ENCODE measurements at regions not wholly inside any gene's neighbourhood (a gene's known extent, or its start where the extent isn't known, plus 50 kb on each side); places are given as distances from the start of the nearest gene placed in this dataset.

GRCh38 chr6:54646069-54646950, 200.3 kb upstream of the FAM83B start:
- no peak for DNase-seq

GRCh38 chr6:54646951-54647664, 199.5 kb upstream of the FAM83B start:
- no peak for DNase-seq

GRCh38 chr6:54654381-54654780, 192.2 kb upstream of the FAM83B start:
- DNase-seq, result no peak

- DNase-seq, result no peak
Measured at GRCh38 chr6:54655162-54655561, 191.4 kb upstream of the FAM83B start.

GRCh38 chr6:54665278-54665677, 181.3 kb upstream of the FAM83B start:
- no peak for DNase-seq

- DNase-seq, result no peak
Measured at GRCh38 chr6:54680531-54680930, 166.0 kb upstream of the FAM83B start.

GRCh38 chr6:54681267-54681666, 165.3 kb upstream of the FAM83B start:
- no peak for DNase-seq

GRCh38 chr6:54681987-54682386, 164.6 kb upstream of the FAM83B start:
- no peak for DNase-seq

- no peak for DNase-seq
Measured at GRCh38 chr6:54689620-54690019, 157.0 kb upstream of the FAM83B start.

- DNase-seq, result no peak
Measured at GRCh38 chr6:54690596-54690995, 156.0 kb upstream of the FAM83B start.

- no peak for DNase-seq
Measured at GRCh38 chr6:54694928-54695532, 151.5 kb upstream of the FAM83B start.

GRCh38 chr6:54695815-54696214, 150.8 kb upstream of the FAM83B start:
- DNase-seq, result no peak

- DNase-seq, result no peak
Measured at GRCh38 chr6:54697424-54697823, 149.1 kb upstream of the FAM83B start.

GRCh38 chr6:54698974-54699373, 147.6 kb upstream of the FAM83B start:
- DNase-seq, result no peak

GRCh38 chr6:54700158-54700557, 146.4 kb upstream of the FAM83B start:
- DNase-seq, result no peak

- DNase-seq, result no peak
Measured at GRCh38 chr6:54702772-54703171, 143.8 kb upstream of the FAM83B start.

- no peak for DNase-seq
Measured at GRCh38 chr6:54706391-54706790, 140.2 kb upstream of the FAM83B start.

- no peak for DNase-seq
Measured at GRCh38 chr6:54706844-54707605, 139.5 kb upstream of the FAM83B start.

- DNase-seq, result no peak
Measured at GRCh38 chr6:54710456-54710855, 136.1 kb upstream of the FAM83B start.

GRCh38 chr6:54716010-54716409, 130.6 kb upstream of the FAM83B start:
- DNase-seq, result no peak

GRCh38 chr6:54716877-54717276, 129.7 kb upstream of the FAM83B start:
- DNase-seq, result no peak

- peak; percentile 37 for DNase-seq
Measured at GRCh38 chr6:54717849-54718455, 128.6 kb upstream of the FAM83B start.

Measured in DMS 273 treated with DMSO at 0.1 percent for 48 hours (cell line).